ENCODE measurements at regions not wholly inside any gene's neighbourhood (a gene's known extent, or its start where the extent isn't known, plus 50 kb on each side); places are given as distances from the start of the nearest gene placed in this dataset.

DNA sequence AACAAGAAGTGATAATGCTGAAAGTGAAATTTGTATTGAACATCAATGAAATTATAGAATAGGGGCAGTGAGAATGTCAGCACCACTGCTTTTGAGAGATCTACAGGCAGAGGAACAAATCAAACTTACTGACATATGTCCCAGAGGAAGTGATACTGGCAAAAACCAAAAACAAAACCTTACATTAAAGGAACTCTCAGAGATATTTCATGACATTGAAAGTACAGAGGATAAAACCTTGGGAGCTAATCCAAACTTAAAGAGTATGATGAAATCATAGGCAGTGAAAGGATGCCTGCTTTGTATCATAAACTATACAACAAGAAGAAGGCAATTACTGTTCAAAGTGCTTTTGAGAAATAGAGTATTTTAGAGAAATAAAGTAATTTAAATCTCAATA, 90.4 kb upstream of the SV2C start:
- H4K20me1 ChIP-seq (ENCODE audit: insufficient read depth, low read length) = no peaks in the 10 kb centered on the region
- H3K27me3 Mint-ChIP-seq (ENCODE audit: low read depth, unreplicated experiment) = no peaks in the 10 kb centered on the region
- no peaks in the 10 kb centered on the region for H3K36me3 Mint-ChIP-seq (ENCODE audit: low read depth, unreplicated experiment)
- H3K79me2 ChIP-seq (ENCODE audit: insufficient read depth, low read length) = no peaks in the 10 kb centered on the region
- no peaks in the 10 kb centered on the region for H3K4me1 Mint-ChIP-seq (ENCODE audit: low read depth, unreplicated experiment)
- no peaks in the 10 kb centered on the region for H3K36me3 ChIP-seq (ENCODE audit: insufficient read depth, low read length)
- H3K27me3 ChIP-seq (ENCODE audit: insufficient read depth, low read length) = no peaks in the 10 kb centered on the region
- no peak overlapping the region for H3K4me3 Mint-ChIP-seq (ENCODE audit: unreplicated experiment)
- H3K4me2 ChIP-seq (ENCODE audit: low read length) = no peak overlapping the region
- no peaks in the 10 kb centered on the region for H3K9me3 ChIP-seq (ENCODE audit: insufficient read depth, low read depth, low read length)
- no peak overlapping the region for H3K27ac ChIP-seq (ENCODE audit: low read depth, low read length)
- peaks cover 3% of the 10 kb centered on the region for H3K9me3 Mint-ChIP-seq (ENCODE audit: unreplicated experiment)
- no peak for FAIRE-seq
- TF ChIP-seq EZH2 (IDR thresholded peaks at IDR 0.05; ENCODE audit: insufficient read depth, low read length) (no peak), CTCF (IDR thresholded peaks at IDR 0.05; ENCODE audit: insufficient read depth, low read depth, low read length) (no peak)
- no peak for DNase-seq (ENCODE audit: low read depth)
- no peak overlapping the region for H3K27ac Mint-ChIP-seq (ENCODE audit: unreplicated experiment)
- H3K4me1 ChIP-seq (ENCODE audit: insufficient read depth, low read length) = no peaks in the 10 kb centered on the region
- H3K9ac ChIP-seq (ENCODE audit: low read length) = no peak overlapping the region
- H2AFZ ChIP-seq (ENCODE audit: low read depth, low read length) = no peak overlapping the region
- no peak overlapping the region for H3K4me3 ChIP-seq (ENCODE audit: insufficient read depth, low read depth, low read length)

- Mint-ChIP-seq H3K27ac (ENCODE audit: unreplicated experiment) (no peak overlapping the region), H3K9me3 (ENCODE audit: unreplicated experiment) (no peaks in the 10 kb centered on the region), H3K4me1 (ENCODE audit: low read depth, unreplicated experiment) (no peaks in the 10 kb centered on the region), H3K4me3 (ENCODE audit: unreplicated experiment) (no peak overlapping the region), H3K27me3 (ENCODE audit: low read depth, unreplicated experiment) (peaks cover 3% of the 10 kb centered on the region), H3K36me3 (ENCODE audit: low read depth, unreplicated experiment) (no peaks in the 10 kb centered on the region)
- TF ChIP-seq EZH2 (IDR thresholded peaks at IDR 0.05; ENCODE audit: insufficient read depth, low read length) = no peak
- no peak for TF ChIP-seq CTCF (IDR thresholded peaks at IDR 0.05; ENCODE audit: insufficient read depth, low read depth, low read length)
- Histone ChIP-seq H3K4me2 (ENCODE audit: low read length) (no peak overlapping the region), H3K27ac (ENCODE audit: low read depth, low read length) (no peak overlapping the region), H3K36me3 (ENCODE audit: insufficient read depth, low read length) (no peaks in the 10 kb centered on the region), H3K9ac (ENCODE audit: low read length) (no peak overlapping the region), H3K9me3 (ENCODE audit: insufficient read depth, low read depth, low read length) (no peaks in the 10 kb centered on the region), H3K27me3 (ENCODE audit: insufficient read depth, low read length) (no peaks in the 10 kb centered on the region), H2AFZ (ENCODE audit: low read depth, low read length) (no peak overlapping the region), H3K79me2 (ENCODE audit: insufficient read depth, low read length) (no peaks in the 10 kb centered on the region), H4K20me1 (ENCODE audit: insufficient read depth, low read length) (no peaks in the 10 kb centered on the region), H3K4me3 (ENCODE audit: insufficient read depth, low read depth, low read length) (no peak overlapping the region), H3K4me1 (ENCODE audit: insufficient read depth, low read length) (no peaks in the 10 kb centered on the region)
- FAIRE-seq (no peak), DNase-seq (ENCODE audit: low read depth) (no peak)
These were observed 98.1 kb upstream of the SV2C start for GRCh38 chr5:75985077-75985476.

DNA sequence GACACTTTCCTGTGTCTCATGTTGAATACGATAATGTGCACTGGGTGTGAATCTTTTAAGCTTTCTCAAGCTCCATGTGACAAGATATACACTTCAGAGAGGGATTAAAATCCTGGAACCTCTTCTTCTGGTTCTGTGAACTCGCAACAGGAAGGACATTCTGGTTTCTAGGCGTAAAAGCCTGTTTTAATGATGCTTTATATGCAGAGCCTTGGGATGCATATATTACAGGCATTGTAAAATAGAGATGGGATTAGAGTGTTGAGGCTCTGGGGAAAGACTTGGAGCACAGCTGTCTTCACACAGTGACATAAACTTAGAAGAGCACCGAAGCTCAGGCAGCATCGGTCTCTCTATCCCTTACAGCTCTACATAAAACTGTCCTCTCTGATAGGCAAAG, 107.7 kb upstream of the SV2C start:
- DNase-seq (ENCODE audit: low read depth) = no peak
- no peak for FAIRE-seq
- no peaks in the 10 kb centered on the region for H3K4me1 Mint-ChIP-seq (ENCODE audit: low read depth, unreplicated experiment)

More for the DNA sequence above, 107.7 kb upstream of the SV2C start:
- Histone ChIP-seq H3K9ac (ENCODE audit: low read length) (no peak overlapping the region), H3K4me2 (ENCODE audit: low read length) (no peak overlapping the region), H2AFZ (ENCODE audit: low read depth, low read length) (no peak overlapping the region), H3K27me3 (ENCODE audit: insufficient read depth, low read length) (no peaks in the 10 kb centered on the region), H3K4me3 (ENCODE audit: insufficient read depth, low read depth, low read length) (no peak overlapping the region), H3K9me3 (ENCODE audit: insufficient read depth, low read depth, low read length) (no peaks in the 10 kb centered on the region), H3K36me3 (ENCODE audit: insufficient read depth, low read length) (no peaks in the 10 kb centered on the region), H3K4me1 (ENCODE audit: insufficient read depth, low read length) (no peaks in the 10 kb centered on the region), H4K20me1 (ENCODE audit: insufficient read depth, low read length) (no peaks in the 10 kb centered on the region), H3K27ac (ENCODE audit: low read depth, low read length) (no peak overlapping the region), H3K79me2 (ENCODE audit: insufficient read depth, low read length) (no peaks in the 10 kb centered on the region)
- H3K9me3 Mint-ChIP-seq (ENCODE audit: unreplicated experiment) = no peaks in the 10 kb centered on the region
- no peak overlapping the region for H3K4me3 Mint-ChIP-seq (ENCODE audit: unreplicated experiment)
- H3K27me3 Mint-ChIP-seq (ENCODE audit: low read depth, unreplicated experiment) = peaks cover 2% of the 10 kb centered on the region
- no peak for TF ChIP-seq CTCF (IDR thresholded peaks at IDR 0.05; ENCODE audit: insufficient read depth, low read depth, low read length)
- TF ChIP-seq EZH2 (IDR thresholded peaks at IDR 0.05; ENCODE audit: insufficient read depth, low read length) = no peak
- H3K27ac Mint-ChIP-seq (ENCODE audit: unreplicated experiment) = no peak overlapping the region
- no peaks in the 10 kb centered on the region for H3K36me3 Mint-ChIP-seq (ENCODE audit: low read depth, unreplicated experiment)
